GM18520 (cell line): ENCODE measurements at regions not wholly inside any gene's neighbourhood (a gene's known extent, or its start where the extent isn't known, plus 50 kb on each side); places are given as distances from the start of the nearest gene placed in this dataset.
"Not testable (repeated sequence)": the region's sequence is repeated elsewhere in the genome, so short reads cannot be mapped to it uniquely, and the experiment has no call there.

Source experiments
- ATAC-seq: cut with Tn5 transposase; IDR thresholded peaks from one replicate; pipeline ENCODE4 v1.9.1; 2021; ENCODE audit not compliant: unreplicated experiment

- no peak for ATAC-seq
These were observed 528.5 kb upstream of the CRIM1 start for GRCh38 chr2:35827086-35827485.

GRCh38 chr2:35822716-35823115 is 532.9 kb upstream of the CRIM1 start:
- ATAC-seq = no peak

GRCh38 chr2:35821675-35822074 is 533.9 kb upstream of the CRIM1 start:
- no peak for ATAC-seq

GRCh38 chr2:35820391-35820790 is 535.2 kb upstream of the CRIM1 start:
- no peak for ATAC-seq

GRCh38 chr2:35819033-35819432 is 536.5 kb upstream of the CRIM1 start:
- no peak for ATAC-seq

- not testable (repeated sequence) for ATAC-seq
These were observed 537.2 kb upstream of the CRIM1 start for GRCh38 chr2:35818359-35818758.

GRCh38 chr2:35814597-35814996 is 541.0 kb upstream of the CRIM1 start:
- ATAC-seq = not testable (repeated sequence)

- no peak for ATAC-seq
These were observed 552.5 kb upstream of the CRIM1 start for GRCh38 chr2:35803126-35803525.

GRCh38 chr2:35794796-35795450 is 560.7 kb upstream of the CRIM1 start:
- no peak for ATAC-seq

GRCh38 chr2:35790292-35790691 is 565.3 kb upstream of the CRIM1 start:
- ATAC-seq = no peak

GRCh38 chr2:35788543-35788942 is 567.0 kb upstream of the CRIM1 start:
- no peak for ATAC-seq

- ATAC-seq = no peak
These were observed 568.1 kb upstream of the CRIM1 start for GRCh38 chr2:35787302-35788031.

GRCh38 chr2:35785564-35785963 is 570.0 kb upstream of the CRIM1 start:
- no peak for ATAC-seq

- no peak for ATAC-seq
These were observed 570.8 kb upstream of the CRIM1 start for GRCh38 chr2:35784777-35785176.

GRCh38 chr2:35783723-35784122 is 571.9 kb upstream of the CRIM1 start:
- no peak for ATAC-seq

- ATAC-seq = no peak
These were observed 614.0 kb upstream of the CRIM1 start for GRCh38 chr2:35741556-35741955.

- ATAC-seq = no peak
These were observed 623.9 kb upstream of the CRIM1 start for GRCh38 chr2:35731674-35732073.

- ATAC-seq = no peak
These were observed 640.7 kb upstream of the CRIM1 start for GRCh38 chr2:35714883-35715282.

GRCh38 chr2:35708411-35708923 is 647.1 kb upstream of the CRIM1 start:
- no peak for ATAC-seq

- ATAC-seq = no peak
These were observed 667.3 kb upstream of the CRIM1 start for GRCh38 chr2:35688309-35688708.

GRCh38 chr2:35651688-35652323 is 703.8 kb upstream of the CRIM1 start:
- no peak for ATAC-seq

GRCh38 chr2:35614640-35615039 is 740.9 kb upstream of the CRIM1 start:
- no peak for ATAC-seq
